H9 (cell line): ENCODE measurements at regions not wholly inside any gene's neighbourhood (a gene's known extent, or its start where the extent isn't known, plus 50 kb on each side); places are given as distances from the start of the nearest gene placed in this dataset.

Experiments used
- DNase-seq: peaks from one replicate; pipeline ENCODE4 v3.0.0-alpha.2; 2017
- H2AFZ ChIP-seq: one replicate; pipeline ENCODE4 v1.6.1; 2013; ENCODE audit warnings: mild to moderate bottlenecking, low read length, control low read depth, moderate library complexity
- H2AK5ac ChIP-seq: 2 replicates; pipeline ENCODE4 v1.6.1; 2013; ENCODE audit warnings: low read length, control low read depth, mixed read lengths; ENCODE audit not compliant: insufficient read length
- H2BK120ac ChIP-seq: one replicate; pipeline ENCODE4 v1.6.1; 2013; ENCODE audit warnings: low read depth, mild to moderate bottlenecking, low read length, control low read depth, inconsistent platforms; ENCODE audit not compliant: poor library complexity, severe bottlenecking
- H2BK12ac ChIP-seq: 2 replicates; pipeline ENCODE4 v1.6.1; 2013; ENCODE audit warnings: low read length, control low read depth, mixed read lengths, low read depth; ENCODE audit not compliant: insufficient read length
- H2BK15ac ChIP-seq: 2 replicates; pipeline ENCODE4 v1.6.1; 2013; ENCODE audit warnings: low read depth, low read length, control low read depth
- H2BK20ac ChIP-seq: one replicate; pipeline ENCODE4 v1.6.1; 2013; ENCODE audit warnings: low read depth, mild to moderate bottlenecking, low read length, control low read depth, inconsistent platforms; ENCODE audit not compliant: poor library complexity, severe bottlenecking
- H2BK5ac ChIP-seq: 2 replicates; pipeline ENCODE4 v1.6.1; 2013; ENCODE audit warnings: low read length, control low read depth, mixed read lengths; ENCODE audit not compliant: insufficient read length
- H3K14ac ChIP-seq: 2 replicates; pipeline ENCODE4 v1.6.1; 2013; ENCODE audit warnings: low read length, control low read depth; ENCODE audit not compliant: insufficient read depth
- H3K18ac ChIP-seq: 2 replicates; pipeline ENCODE4 v1.6.1; 2013; ENCODE audit warnings: low read depth, mild to moderate bottlenecking, mixed read lengths, low read length, control low read depth; ENCODE audit not compliant: insufficient read length
- H3K23ac ChIP-seq: 2 replicates; pipeline ENCODE4 v1.6.1; 2013; ENCODE audit warnings: low read length, control low read depth, mixed read lengths, low read depth; ENCODE audit not compliant: insufficient read length
- H3K23me2 ChIP-seq: 2 replicates; pipeline ENCODE4 v1.6.1; 2013; ENCODE audit warnings: low read depth, mild to moderate bottlenecking, mixed read lengths, low read length, control low read depth; ENCODE audit not compliant: insufficient read length, poor library complexity, severe bottlenecking
- H3K27ac ChIP-seq: 2 replicates; pipeline ENCODE4 v1.5.1; 2013; ENCODE audit warnings: low read length, control low read depth, mixed read lengths, low read depth; ENCODE audit not compliant: insufficient read length
- H3K27me3 ChIP-seq: 2 replicates; pipeline ENCODE4 v1.6.1; 2013; ENCODE audit warnings: low read length, control low read depth, inconsistent platforms; ENCODE audit not compliant: insufficient read depth
- H3K4ac ChIP-seq: 2 replicates; pipeline ENCODE4 v1.6.1; 2013; ENCODE audit warnings: low read depth, mild to moderate bottlenecking, control low read depth, inconsistent platforms, low read length, moderate library complexity
- H3K4me1 ChIP-seq: 2 replicates; pipeline ENCODE4 v1.6.1; 2013; ENCODE audit warnings: low read length, control low read depth, inconsistent platforms; ENCODE audit not compliant: insufficient read depth
- H3K4me2 ChIP-seq: 2 replicates; pipeline ENCODE4 v1.6.1; 2013; ENCODE audit warnings: low read length, control low read depth, mixed read lengths; ENCODE audit not compliant: insufficient read length, insufficient read depth
- H3K56ac ChIP-seq: 2 replicates; pipeline ENCODE4 v1.6.1; 2013; ENCODE audit warnings: low read depth, mild to moderate bottlenecking, mixed read lengths, low read length, control low read depth; ENCODE audit not compliant: insufficient read length
- H3K79me1 ChIP-seq: 2 replicates; pipeline ENCODE4 v1.6.1; 2013; ENCODE audit warnings: low read depth, mild to moderate bottlenecking, moderate library complexity, low read length, control low read depth, inconsistent platforms; ENCODE audit not compliant: insufficient read depth, poor library complexity, severe bottlenecking
- H3K79me2 ChIP-seq: 2 replicates; pipeline ENCODE4 v1.6.1; 2013; ENCODE audit warnings: low read length, control low read depth, inconsistent platforms; ENCODE audit not compliant: insufficient read depth
- H3K9ac ChIP-seq: 2 replicates; pipeline ENCODE4 v1.6.1; 2013; ENCODE audit warnings: low read length, control low read depth, mixed read lengths; ENCODE audit not compliant: insufficient read length; ENCODE audit errors: extremely low read depth
- H3K9me3 ChIP-seq: one replicate; pipeline ENCODE4 v1.6.1; 2013; ENCODE audit warnings: low read depth, low read length, inconsistent platforms; ENCODE audit not compliant: control insufficient read depth
- H3T11ph ChIP-seq: one replicate; pipeline ENCODE4 v1.6.1; 2013; ENCODE audit warnings: mild to moderate bottlenecking, low read length, control low read depth, inconsistent platforms
- H4K20me1 ChIP-seq: one replicate; pipeline ENCODE4 v1.6.1; 2013; ENCODE audit not compliant: control insufficient read depth, insufficient read length, insufficient read depth
- H4K5ac ChIP-seq: 2 replicates; pipeline ENCODE4 v1.6.1; 2013; ENCODE audit warnings: low read depth, mild to moderate bottlenecking, mixed read lengths, low read length, control low read depth; ENCODE audit not compliant: insufficient read length
- H4K8ac ChIP-seq: replicated peaks from 2 replicates; pipeline ENCODE4 v1.6.1; 2013; ENCODE audit warnings: low read length, control low read depth, mixed read lengths, low read depth; ENCODE audit not compliant: insufficient read length
- H4K91ac ChIP-seq: 2 replicates; pipeline ENCODE4 v1.6.1; 2013; ENCODE audit warnings: low read depth, mild to moderate bottlenecking, moderate library complexity, mixed read lengths, low read length, control low read depth; ENCODE audit not compliant: insufficient read length
- H3K27ac Mint-ChIP-seq, 3 experiments: 2 replicates in 2 of 3; 3 replicates in 1 of 3; pipeline ENCODE4 v1.8.0; 2020 to 2021; ENCODE audit warnings: mixed read lengths in 3 of 3, mild to moderate bottlenecking in 1 of 3, moderate library complexity in 1 of 3
- H3K27me3 Mint-ChIP-seq: 2 replicates; pipeline ENCODE4 v1.8.0; 2021; ENCODE audit warnings: low read depth, mild to moderate bottlenecking, moderate library complexity, mixed read lengths
- H3K36me3 Mint-ChIP-seq, 3 experiments: 2 replicates in 2 of 3; 3 replicates in 1 of 3; pipeline ENCODE4 v1.8.0; 2020 to 2021; ENCODE audit warnings: low read depth in 3 of 3, mixed read lengths in 3 of 3; ENCODE audit not compliant: insufficient read depth in 1 of 3
- H3K4me1 Mint-ChIP-seq, 2 experiments: 2 replicates each; pipeline ENCODE4 v1.8.0; 2020; ENCODE audit warnings: mixed read lengths in 2 of 2
- H3K4me3 Mint-ChIP-seq, 2 experiments: 2 replicates in 1 of 2; 3 replicates in 1 of 2; pipeline ENCODE4 v1.8.0; 2020 to 2021; ENCODE audit warnings: mild to moderate bottlenecking in 2 of 2, mixed read lengths in 2 of 2, moderate library complexity in 1 of 2
- H3K9me3 Mint-ChIP-seq, 2 experiments: 2 replicates in 1 of 2; 3 replicates in 1 of 2; pipeline ENCODE4 v1.8.0; 2020; ENCODE audit warnings: mild to moderate bottlenecking in 2 of 2, mixed read lengths in 2 of 2, moderate library complexity in 1 of 2
- WGBS: extraction: QIAGEN DNeasy Blood & Tissue Kit; methylation state at CpG from one replicate; pipeline ENCODE4 v1.1.7; 2013; ENCODE audit warnings: missing lambda C conversion rate, low lambda C conversion rate, mixed read lengths; ENCODE audit not compliant: insufficient read length; ENCODE audit errors: extremely low coverage; 5-methylcytosine and 5-hydroxymethylcytosine counted together
- TF ChIP-seq, protein P1 (sequence below): fragments of 200-600 bp; sonication (generic); conservative IDR thresholded peaks from 3 replicates; pipeline ENCODE4 v1.8.0; 2021; ENCODE audit warnings: antibody characterized with exemption, mild to moderate bottlenecking

DNA sequence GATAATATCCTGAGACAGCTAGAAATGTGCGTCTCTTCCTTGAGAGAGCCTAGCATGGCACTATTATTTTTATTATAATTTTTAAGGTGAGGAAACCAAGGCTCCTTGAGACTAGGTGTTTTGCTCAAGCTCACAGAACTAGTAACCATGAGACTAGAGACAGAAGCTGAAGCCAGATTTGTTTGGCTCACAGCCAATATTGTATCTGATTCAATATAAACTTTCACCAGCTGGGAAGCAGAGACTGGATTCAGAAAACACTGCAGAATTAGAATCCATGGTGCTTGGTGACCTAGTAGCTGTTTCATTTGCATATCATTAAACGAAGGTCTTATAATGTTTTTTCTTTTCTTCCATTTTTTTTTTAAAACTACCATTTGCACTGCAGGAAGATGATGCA, 64.4 kb downstream of the DNAJB9 start:
- H3K27ac Mint-ChIP-seq: no peak overlapping the region

More for the DNA sequence above, 64.4 kb downstream of the DNAJB9 start:
- no peaks in the 10 kb centered on the region for H3K4me1 ChIP-seq
- H4K20me1 ChIP-seq: no peaks in the 10 kb centered on the region
- H3K56ac ChIP-seq: no peak overlapping the region
- no peak overlapping the region for H2BK15ac ChIP-seq
- WGBS: no CpG with 5 or more reads among the region's 2 CpGs
- no peaks in the 10 kb centered on the region for H3K23me2 ChIP-seq
- no peak overlapping the region for H2BK120ac ChIP-seq
- H2BK20ac ChIP-seq: no peak overlapping the region
- H3K9me3 Mint-ChIP-seq: no peaks in the 10 kb centered on the region
- no peaks in the 10 kb centered on the region for H3K79me2 ChIP-seq
- no peak overlapping the region for H4K8ac ChIP-seq
- TF ChIP-seq, protein P1, sequence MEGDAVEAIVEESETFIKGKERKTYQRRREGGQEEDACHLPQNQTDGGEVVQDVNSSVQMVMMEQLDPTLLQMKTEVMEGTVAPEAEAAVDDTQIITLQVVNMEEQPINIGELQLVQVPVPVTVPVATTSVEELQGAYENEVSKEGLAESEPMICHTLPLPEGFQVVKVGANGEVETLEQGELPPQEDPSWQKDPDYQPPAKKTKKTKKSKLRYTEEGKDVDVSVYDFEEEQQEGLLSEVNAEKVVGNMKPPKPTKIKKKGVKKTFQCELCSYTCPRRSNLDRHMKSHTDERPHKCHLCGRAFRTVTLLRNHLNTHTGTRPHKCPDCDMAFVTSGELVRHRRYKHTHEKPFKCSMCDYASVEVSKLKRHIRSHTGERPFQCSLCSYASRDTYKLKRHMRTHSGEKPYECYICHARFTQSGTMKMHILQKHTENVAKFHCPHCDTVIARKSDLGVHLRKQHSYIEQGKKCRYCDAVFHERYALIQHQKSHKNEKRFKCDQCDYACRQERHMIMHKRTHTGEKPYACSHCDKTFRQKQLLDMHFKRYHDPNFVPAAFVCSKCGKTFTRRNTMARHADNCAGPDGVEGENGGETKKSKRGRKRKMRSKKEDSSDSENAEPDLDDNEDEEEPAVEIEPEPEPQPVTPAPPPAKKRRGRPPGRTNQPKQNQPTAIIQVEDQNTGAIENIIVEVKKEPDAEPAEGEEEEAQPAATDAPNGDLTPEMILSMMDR: no peak
- no peak overlapping the region for H3K14ac ChIP-seq
- H3K4me1 Mint-ChIP-seq: no peaks in the 10 kb centered on the region
- no peak overlapping the region for H3K18ac ChIP-seq
- H3K27me3 Mint-ChIP-seq: peaks cover 1% of the 10 kb centered on the region
- H3K79me1 ChIP-seq: no peaks in the 10 kb centered on the region
- H2AFZ ChIP-seq: no peak overlapping the region
- no peak overlapping the region for H3T11ph ChIP-seq
- H3K23ac ChIP-seq: no peak overlapping the region
- H3K27ac ChIP-seq: no peak overlapping the region
- no peak overlapping the region for H3K4me3 Mint-ChIP-seq
- H3K27me3 ChIP-seq: no peaks in the 10 kb centered on the region
- no peak overlapping the region for H3K4me2 ChIP-seq
- H2BK12ac ChIP-seq: no peak overlapping the region
- no peaks in the 10 kb centered on the region for H3K36me3 Mint-ChIP-seq
- H3K9ac ChIP-seq: no peak overlapping the region
- no peak for DNase-seq
- no peak overlapping the region for H3K4ac ChIP-seq
- H3K9me3 ChIP-seq: no peaks in the 10 kb centered on the region
- H4K5ac ChIP-seq: no peak overlapping the region
- no peak overlapping the region for H4K91ac ChIP-seq
- H2AK5ac ChIP-seq: no peak overlapping the region
- H2BK5ac ChIP-seq: no peak overlapping the region
